ENCODE measurements at regions not wholly inside any gene's neighbourhood (a gene's known extent, or its start where the extent isn't known, plus 50 kb on each side); places are given as distances from the start of the nearest gene placed in this dataset.

DNA sequence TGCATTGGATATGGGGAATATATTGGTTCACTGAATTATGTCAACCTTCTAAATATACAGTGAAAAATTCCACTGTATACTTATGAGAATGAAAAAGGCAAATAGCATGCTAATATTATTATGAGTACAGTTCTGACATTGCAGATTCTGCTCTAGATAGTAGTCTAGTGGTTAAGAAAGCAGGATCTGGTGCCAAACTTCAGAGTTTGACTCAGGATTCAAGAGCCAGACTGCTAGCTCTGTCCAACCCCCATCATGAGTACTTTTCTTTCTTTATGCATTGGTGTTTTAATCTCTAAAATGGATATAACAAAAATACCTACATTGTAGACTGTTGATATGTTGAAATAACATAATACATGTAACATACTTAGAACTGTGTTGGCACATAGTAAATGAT lies 57.3 kb upstream of the PLSCR4 start:
- no peak for DNase-seq

DNA sequence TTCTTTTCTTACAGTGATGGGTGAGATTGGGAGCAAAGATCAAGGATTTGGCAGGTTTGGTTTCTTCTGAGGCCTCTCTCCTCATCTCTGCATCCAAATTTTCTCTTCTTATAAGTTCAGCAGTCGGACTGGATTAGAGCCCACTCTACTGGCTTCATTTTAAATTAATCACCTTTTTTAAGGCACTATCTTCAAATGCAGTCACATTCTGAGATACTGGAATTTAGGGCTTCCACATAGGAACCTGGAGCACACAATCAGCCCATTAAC lies 56.5 kb upstream of the PLSCR4 start:
- no peak for DNase-seq

DNA sequence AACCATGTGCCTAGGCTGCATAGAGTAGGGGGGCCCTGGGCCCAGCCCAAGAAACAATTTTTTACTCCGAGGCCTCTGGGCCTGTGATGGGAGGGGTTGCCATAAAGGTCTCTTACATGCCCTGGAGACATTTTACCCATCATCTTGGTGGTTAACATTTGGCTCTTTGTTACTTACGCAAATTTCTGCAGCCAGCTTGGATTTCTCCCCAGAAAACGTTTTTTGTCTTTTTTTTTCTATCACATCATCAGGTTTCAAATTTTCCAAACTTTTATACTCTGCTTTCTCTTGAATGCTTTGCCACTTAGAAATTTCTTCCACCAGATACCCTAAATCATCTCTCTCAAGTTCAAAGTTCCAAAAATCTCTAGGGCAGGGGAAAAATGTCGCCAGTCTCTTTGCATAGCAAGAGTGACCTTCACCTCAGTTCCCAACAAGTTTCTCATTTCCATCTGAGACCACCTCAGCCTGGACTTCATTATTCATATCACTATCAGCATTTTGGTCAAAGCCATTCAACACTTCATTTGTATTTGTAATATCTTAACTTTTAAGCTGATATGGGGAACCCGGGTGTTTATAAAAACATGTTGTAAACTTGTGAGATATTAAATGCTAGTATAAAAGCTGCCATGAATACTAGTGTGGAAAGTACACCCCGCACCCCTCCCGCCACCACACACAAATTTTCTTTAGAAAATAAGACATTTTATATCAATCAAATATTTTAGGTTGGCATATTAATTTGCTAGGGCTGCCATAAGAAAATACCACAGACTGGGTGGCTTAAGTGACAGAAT lies 56.0 kb upstream of the PLSCR4 start:
- no peak for DNase-seq

DNA sequence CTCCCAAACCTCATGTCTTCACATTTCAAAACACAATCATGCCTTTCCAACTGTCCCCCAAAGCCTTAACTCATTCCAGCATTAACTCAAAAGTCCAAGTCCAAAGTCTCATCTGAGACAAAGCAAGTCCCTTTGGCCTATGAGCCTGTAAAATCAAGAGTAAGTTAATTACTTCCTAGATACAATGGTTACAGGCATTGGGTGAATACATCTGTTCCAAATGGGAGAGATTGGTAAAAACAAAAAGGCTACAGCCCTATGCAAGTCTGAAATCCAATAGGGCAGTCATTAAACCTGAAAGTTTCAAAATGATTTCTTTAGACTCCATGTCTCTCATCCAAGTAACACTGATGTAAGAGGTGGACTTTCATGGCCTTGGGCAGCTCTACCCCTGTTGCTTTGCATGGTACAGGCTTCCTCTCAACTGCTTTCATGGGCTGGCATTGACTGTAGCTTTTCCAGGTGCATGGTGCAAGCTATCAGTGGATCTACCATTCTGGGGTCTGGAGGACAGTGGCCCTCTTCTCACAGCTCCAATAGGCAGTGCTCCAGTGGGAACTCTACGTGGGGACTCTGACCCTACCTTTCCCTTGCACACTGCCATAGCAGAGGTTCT lies 55.0 kb upstream of the PLSCR4 start:
- DNase-seq, result peak in 1 of 3 donors; percentile 5

DNA sequence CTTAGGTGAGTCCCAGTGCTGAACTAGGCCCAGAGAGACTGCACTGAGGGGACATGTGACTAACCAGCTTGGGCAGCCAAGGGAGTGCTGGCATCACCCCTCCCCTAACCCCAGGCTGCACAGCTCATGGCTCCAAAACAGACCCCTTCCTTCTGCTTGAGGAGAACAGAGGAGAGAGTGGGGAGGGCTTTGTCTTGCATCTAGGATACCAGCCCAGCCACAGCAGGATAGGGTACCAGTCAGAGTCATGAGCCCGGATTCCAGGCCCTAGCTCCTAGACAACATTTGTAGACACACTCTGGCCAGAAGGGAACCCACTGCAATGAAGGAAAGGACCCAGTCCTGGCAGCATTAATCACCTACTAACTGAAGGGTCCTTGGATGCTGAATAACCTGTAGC lies 49.9 kb upstream of the PLSCR4 start:
- DNase-seq, result no peak
